H1 (cell line): ENCODE measurements at regions not wholly inside any gene's neighbourhood (a gene's known extent, or its start where the extent isn't known, plus 50 kb on each side); places are given as distances from the start of the nearest gene placed in this dataset.
"Not testable (repeated sequence)": the region's sequence is repeated elsewhere in the genome, so short reads cannot be mapped to it uniquely, and the experiment has no call there.

Source experiments
- BRCA1 ChIP-seq: IDR thresholded peaks from 2 replicates; pipeline ENCODE4 v1.6.1; 2012; ENCODE audit warnings: low read depth, low read length, improper control_type of control experiment
- CBX5 ChIP-seq: fragments of 300-800, 300-1000 bp; sonication (generic); IDR thresholded peaks from 2 replicates; pipeline ENCODE4 v1.7.1; 2016; ENCODE audit warnings: antibody characterized with exemption, low read length, low read depth
- CEBPB ChIP-seq: IDR thresholded peaks from 2 replicates; pipeline ENCODE4 v1.6.1; 2012; ENCODE audit warnings: low read depth, low read length
- EZH2 ChIP-seq: fragments of 200-600 bp; sonication (generic); IDR thresholded peaks from 2 replicates; pipeline ENCODE4 v1.7.1; 2012; ENCODE audit warnings: low read depth, mild to moderate bottlenecking, moderate library complexity, low read length, inconsistent platforms; ENCODE audit not compliant: severe bottlenecking
- POLR2A ChIP-seq, 2 experiments: IDR thresholded peaks; 1 replicate in 1 of 2; 2 replicates in 1 of 2; pipeline ENCODE4 v1.6.1; 2011; ENCODE audit warnings: low read depth in 2 of 2, low read length in 2 of 2, mild to moderate bottlenecking in 2 of 2; ENCODE audit errors: control extremely low read depth in 1 of 2
- RFX5 ChIP-seq: IDR thresholded peaks from 2 replicates; pipeline ENCODE4 v1.6.1; 2011; ENCODE audit warnings: low read depth, low read length, improper control_type of control experiment, borderline replicate concordance
- SRF ChIP-seq: IDR thresholded peaks from 2 replicates; pipeline ENCODE4 v1.6.1; 2011; ENCODE audit warnings: mild to moderate bottlenecking, low read depth, low read length, moderate library complexity
- TAF1 ChIP-seq: IDR thresholded peaks from 2 replicates; pipeline ENCODE4 v1.6.1; 2011; ENCODE audit warnings: mild to moderate bottlenecking, low read depth, low read length
- TBP ChIP-seq: IDR thresholded peaks from 2 replicates; pipeline ENCODE4 v1.6.1; 2011; ENCODE audit warnings: low read depth, low read length, improper control_type of control experiment
- ZNF274 ChIP-seq: IDR thresholded peaks from 2 replicates; pipeline ENCODE4 v1.7.0; 2012; ENCODE audit warnings: low read length, borderline replicate concordance; ENCODE audit errors: extremely low read depth
- TF ChIP-seq, protein P1 (sequence below), 3 experiments: IDR thresholded peaks; 1 replicate in 2 of 3; 2 replicates in 1 of 3; pipeline versions ENCODE4 v1.5.1 to v1.6.1; 2011; ENCODE audit warnings: low read length in 3 of 3, mild to moderate bottlenecking in 3 of 3, inconsistent platforms in 2 of 3, low read depth in 1 of 3, moderate library complexity in 1 of 3; ENCODE audit not compliant: insufficient read depth in 1 of 3; ENCODE audit errors: control extremely low read depth in 1 of 3

GRCh38 chr16:29342937-29343336 is 63.6 kb downstream of the NPIPB11 start:
- not testable (repeated sequence) for TF ChIP-seq CBX5; CEBPB; RFX5; SRF; POLR2A (IDR thresholded peaks at IDR 0.05; ENCODE audit: control extremely low read depth in 1 of 2, low read depth in 2 of 2, low read length in 2 of 2); TBP; EZH2; ZNF274; BRCA1; TAF1
- TF ChIP-seq, protein P1, sequence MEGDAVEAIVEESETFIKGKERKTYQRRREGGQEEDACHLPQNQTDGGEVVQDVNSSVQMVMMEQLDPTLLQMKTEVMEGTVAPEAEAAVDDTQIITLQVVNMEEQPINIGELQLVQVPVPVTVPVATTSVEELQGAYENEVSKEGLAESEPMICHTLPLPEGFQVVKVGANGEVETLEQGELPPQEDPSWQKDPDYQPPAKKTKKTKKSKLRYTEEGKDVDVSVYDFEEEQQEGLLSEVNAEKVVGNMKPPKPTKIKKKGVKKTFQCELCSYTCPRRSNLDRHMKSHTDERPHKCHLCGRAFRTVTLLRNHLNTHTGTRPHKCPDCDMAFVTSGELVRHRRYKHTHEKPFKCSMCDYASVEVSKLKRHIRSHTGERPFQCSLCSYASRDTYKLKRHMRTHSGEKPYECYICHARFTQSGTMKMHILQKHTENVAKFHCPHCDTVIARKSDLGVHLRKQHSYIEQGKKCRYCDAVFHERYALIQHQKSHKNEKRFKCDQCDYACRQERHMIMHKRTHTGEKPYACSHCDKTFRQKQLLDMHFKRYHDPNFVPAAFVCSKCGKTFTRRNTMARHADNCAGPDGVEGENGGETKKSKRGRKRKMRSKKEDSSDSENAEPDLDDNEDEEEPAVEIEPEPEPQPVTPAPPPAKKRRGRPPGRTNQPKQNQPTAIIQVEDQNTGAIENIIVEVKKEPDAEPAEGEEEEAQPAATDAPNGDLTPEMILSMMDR (IDR thresholded peaks at IDR 0.05; ENCODE audit: control extremely low read depth in 1 of 3, insufficient read depth in 1 of 3, low read depth in 1 of 3, low read length in 3 of 3), result not testable (repeated sequence)
